DMS53 treated with DMSO at 0.1 percent for 48 hours (cell line): ENCODE measurements at regions not wholly inside any gene's neighbourhood (a gene's known extent, or its start where the extent isn't known, plus 50 kb on each side); places are given as distances from the start of the nearest gene placed in this dataset.

Experiments
- DNase-seq: peaks from one replicate; lab custom pipeline; 2025; ENCODE audit not compliant: unreplicated experiment; lab: John Stamatoyannopoulos, UW

DNA sequence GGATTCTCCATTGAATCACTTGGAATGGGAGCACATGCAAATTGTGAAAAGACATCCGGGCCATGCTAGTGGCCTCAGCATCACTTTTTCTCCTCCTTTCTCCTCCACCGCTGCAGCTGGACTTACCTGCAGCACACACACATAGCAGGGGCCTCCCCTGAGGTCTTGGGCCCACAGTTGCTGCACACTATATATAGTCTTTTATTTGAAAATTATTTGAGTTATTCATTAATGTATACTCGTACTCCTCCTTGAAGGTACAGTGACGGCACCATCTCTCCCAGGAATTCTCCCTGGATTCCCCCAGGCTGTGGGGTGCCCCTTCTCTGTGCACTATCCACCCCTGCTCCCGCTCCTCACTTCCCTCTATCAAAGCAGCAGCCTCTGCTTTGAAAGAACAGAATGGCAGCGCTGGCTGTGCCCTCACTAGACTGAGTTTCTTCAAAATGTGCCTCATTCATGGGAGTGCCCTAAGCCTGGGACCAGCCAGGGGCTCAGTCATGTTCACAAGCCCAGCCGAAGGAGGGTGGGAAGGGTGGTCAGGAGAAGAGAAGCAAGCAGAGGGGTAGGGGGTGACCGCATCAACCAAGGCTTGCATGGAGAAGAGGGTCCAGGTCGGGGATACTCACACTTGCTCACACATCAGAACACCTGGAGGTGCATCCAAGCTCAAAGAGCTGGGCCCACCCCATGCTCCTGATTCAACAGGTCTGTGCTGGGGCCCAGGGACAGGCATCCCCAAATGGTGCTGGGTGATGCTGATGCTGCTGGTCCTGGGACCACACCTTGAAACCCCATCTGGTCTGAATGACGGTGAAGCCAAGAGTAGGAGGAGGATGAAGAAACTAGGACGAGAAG, 156.2 kb upstream of the ZMIZ1 start:
- no peak for DNase-seq

DNA sequence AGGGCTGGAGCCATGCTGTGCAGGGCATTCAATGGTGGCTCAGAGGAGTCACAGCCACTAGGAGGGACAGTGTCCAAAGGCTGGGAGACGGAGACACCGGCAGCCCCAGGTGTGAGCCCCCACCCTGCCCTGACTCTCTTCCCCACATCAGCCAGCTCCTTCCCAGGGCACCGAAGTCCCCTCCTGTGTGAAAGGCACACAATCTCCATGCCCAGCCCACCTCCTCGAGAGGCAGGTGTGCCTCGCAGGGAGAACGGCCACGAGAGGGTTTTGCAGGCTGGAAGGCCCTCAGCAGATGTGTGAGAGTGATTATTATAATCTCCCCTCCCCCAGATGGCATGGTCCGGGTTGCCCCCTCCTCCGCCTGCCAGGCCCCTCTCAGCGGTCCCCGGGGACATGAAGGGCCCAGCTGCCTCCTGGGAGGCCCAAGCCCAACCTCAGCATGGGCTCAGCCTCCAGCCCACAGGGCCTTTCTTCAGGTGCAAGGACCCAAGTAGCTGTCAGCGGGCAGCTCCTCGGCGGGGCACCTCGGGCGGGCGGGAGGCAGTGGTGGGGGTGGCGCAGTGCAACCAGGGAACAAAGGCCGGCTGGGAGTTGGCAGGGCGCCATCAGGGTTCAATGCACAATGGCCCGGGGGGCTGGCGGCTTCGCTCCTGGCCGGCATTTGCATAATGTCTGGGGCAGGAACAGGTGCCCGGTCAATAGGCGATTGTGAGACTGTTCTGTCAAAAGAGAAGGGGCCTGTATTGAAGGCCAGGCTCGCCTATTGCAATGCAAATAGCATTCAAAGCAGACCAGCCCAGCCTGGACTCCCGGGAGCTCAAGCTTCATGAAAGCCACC, 155.3 kb upstream of the ZMIZ1 start:
- no peak for DNase-seq

DNA sequence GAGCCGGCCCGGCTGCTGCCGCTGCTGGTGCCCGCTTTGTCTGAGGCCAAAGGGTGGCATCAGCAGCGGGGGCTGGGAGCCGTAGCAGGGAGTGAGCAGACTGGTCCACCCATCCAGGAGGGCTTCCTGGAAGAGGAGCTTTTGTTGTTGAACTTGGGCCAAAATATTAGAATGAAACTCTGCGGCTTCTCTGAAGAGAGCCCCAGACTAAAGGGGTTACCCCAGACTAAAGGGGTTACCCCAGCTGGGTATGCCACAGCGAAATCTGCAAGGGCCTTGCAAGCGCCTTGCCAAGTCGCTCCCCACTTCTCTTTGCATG, 154.7 kb upstream of the ZMIZ1 start:
- DNase-seq: no peak

DNA sequence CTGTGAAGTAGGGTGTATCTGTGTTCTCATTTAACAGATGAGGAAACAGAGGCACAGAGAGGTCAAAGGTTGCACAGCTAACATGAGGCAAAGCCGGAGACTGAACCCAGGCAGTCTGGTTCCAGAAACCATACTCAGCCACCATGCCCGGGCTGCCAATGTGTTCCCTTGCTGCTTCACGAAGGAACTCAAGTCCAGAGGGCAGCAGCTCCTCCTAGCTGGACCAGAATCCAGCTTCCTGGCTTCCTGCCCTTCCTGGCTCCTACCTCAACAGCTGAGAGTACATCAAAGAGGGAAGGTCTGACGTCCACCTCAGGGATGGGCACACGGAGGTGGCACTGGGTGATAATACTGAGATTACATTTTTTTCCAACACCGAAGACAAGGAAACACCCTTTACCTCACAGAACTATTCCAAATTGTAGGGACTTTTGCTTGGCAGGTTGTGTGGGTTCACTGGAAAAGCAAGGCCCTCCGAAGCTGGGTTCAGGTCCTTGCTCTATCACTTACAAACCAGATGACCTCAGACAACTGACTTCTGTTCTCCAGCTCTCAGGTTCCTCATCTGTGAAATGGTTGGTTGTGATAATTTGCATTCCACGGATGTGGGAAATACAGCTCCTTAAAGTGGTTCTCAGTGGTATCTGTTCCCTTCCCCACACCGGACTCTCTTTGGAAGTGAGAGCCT, 154.1 kb upstream of the ZMIZ1 start:
- no peak for DNase-seq

DNA sequence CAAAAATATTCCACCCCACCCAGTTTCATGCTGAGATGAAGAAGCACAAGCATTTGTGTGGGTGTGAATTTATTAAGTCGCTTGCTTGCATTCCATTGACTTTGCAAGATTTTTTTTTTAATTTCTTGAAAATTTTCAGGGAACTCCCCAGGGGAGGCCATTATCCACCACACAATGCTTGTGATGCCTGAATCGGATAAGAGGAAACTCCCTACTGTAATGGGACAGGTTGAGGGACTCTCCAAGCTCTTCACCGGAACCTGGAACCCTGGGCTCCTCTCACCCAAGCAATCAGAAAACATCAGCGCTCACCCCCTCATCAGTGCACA, 153.6 kb upstream of the ZMIZ1 start:
- no peak for DNase-seq

DNA sequence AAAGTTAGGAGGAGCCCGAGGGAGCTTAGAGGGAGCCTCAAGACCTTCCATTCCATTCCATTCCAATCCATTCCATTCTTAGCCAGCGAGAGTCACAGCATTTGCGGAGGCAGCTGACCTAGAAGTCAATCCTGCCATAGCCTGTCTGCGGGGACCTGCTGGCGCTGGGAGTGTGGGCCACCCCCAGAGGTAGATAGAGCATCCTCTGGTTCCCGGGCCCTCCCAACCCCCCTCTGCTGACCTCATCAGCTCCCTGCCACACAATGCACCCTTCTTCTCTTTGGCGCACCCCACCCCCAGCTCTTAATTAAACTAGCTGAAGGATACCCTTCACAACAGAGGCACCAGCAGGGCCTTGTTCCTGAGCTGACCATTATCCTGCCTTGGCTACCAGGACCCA, 152.5 kb upstream of the ZMIZ1 start:
- DNase-seq: no peak

DNA sequence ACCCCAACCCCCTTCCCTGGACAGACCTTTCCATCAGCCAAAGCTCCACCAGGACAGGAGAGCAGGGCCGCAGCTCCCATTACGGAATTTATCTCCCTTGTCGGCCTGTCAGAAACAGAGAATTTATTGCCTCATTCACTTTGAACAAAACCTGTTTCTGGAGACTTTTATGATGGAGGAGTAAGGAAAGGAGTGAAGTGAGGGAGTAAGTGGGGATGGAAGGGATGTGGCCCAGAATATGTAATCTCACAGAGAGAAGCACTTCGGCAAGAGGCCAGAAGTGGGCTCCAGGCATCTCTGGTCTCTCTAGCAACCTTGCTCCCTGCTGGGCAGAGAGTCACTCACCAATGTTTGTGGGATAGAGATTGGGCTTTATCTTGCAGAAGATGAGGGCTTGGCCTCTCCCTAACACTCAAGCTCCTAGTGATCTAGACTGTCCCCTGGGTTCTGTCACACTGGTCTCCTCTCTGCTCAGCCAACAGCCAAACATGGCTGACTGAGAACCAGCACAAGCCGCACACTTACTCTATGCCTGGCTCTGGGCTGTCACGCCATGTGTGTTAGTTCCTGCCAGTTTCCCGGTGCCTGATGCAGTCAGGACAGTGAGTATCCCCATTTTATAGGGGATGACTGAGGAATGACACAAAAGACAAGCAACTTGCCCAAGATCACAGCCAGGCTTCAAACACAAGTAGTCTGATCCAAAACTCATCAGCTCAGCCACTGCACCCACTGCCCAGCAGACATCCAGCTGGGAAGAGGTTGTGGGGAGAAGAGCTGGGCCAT, 149.4 kb upstream of the ZMIZ1 start:
- no peak for DNase-seq

DNA sequence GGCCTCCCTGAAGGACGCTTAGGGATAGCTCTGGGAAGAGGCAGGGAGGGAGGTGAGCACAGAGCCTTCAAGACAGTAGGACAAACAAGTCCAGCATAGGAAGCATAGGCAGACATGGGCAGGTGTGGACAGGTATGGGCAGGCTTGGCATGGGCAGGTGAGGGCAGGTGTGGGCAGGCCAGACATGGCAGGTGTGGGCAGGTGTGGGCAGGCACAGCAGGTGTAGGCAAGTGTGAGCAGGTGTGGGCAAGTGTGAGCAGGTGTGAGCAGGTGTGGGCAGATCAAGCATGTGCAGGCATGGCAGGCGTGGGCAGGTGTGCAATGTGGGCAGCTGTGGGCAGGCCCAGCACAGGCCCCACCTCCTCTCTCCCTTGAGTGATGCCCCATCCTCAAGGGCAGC, 148.8 kb upstream of the ZMIZ1 start:
- peak; percentile 48 for DNase-seq

DNA sequence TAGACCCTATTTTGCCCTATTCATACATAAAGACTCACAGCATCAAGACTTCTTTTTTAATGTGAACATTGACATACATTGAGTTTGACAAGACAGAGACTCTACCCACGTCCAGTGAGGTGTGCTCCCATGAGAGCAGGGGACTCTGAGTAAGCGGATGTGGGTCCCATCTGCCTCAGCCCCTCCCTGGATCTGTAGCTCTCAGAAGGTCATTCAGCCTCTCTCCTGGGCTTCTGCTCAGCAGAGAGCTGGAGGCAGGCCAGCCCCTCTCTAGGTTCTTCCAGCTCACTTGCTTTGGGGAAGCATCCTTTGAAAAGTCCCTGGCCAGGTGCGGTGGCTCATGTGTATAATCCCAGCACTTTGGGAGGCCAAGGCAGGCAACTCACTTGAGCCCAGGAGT, 146.9 kb upstream of the ZMIZ1 start:
- no peak for DNase-seq

DNA sequence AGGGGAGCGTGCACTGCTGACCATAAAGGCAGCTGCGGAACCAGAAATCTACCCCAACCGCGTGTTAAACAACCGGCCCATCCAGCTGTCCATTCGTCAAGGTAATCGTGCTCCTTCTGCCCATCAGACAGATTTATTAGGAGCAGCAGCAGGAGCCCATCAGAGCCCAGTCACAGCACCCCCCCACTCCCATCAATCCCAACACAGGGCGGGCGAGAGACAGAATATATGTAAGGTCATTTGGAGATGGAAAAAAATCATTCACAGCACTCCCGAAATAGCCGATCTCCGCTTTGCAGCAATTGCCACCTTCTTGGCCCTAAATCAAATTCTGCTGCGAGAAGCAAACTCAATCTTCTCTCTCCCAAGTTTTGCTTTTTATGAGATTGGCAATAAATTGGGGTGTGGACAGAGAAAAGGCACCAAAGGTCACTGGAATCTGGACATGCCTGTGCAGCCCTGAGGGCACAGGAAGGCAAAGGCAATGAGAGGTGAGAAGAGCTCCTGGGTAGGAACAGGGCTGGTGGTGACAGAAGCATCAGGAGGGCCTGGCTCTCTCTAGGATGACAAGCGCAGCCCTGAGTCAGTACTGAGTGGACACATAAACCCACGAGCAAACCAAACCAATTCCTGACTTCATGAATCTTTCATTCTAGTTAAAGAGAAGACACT, 145.0 kb upstream of the ZMIZ1 start:
- DNase-seq: no peak

DNA sequence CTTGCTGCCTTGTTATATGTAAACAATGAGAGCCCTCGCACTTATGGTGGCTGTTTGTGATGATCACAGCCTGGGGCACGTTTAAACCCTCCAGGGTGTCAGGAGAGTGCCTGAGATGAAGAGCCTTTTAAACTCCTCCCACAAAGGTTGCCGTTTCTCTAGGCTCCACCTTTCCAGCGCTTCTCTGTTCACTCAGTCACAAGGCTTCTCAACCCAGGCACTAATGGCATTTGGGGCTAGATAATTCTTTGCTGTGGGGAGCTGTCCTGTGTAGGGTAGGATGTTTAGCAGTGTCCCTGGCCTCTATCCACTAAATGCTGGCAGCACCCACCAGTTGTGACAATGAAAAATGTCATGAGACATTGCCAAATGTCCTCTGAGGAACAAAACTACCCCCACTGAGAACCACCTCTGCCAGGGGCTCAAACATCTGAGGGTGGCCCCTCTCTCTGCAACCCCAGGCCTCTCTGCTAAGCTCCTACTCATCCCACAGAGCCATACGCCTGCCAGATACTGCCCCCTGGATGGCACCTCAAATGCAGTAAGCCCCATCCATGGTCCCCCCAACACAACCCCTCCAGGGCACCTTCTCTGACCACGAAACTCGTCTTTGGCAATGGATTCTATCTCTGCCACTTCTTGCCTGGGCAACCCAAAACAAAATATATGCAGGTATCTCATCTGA, 144.3 kb upstream of the ZMIZ1 start:
- no peak for DNase-seq

DNA sequence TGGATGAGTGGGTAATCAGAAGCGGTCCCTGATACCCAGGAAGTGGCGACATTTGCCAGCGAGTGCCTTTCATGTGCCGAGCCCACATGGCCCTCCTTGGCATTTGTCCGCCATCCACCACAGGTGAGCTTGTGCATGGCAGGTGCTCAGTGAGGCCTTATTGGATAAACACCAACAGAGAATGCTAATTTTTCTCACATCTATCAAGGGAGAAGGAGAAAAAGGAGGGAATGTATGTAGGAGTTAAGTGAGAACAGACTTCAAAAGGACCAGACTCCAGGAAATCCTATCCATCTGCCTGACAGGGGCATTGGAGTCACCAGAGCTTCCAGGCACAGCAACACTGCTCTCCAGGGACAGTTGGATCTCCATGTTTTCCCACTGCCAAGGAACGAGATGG, 143.5 kb upstream of the ZMIZ1 start:
- no peak for DNase-seq

DNA sequence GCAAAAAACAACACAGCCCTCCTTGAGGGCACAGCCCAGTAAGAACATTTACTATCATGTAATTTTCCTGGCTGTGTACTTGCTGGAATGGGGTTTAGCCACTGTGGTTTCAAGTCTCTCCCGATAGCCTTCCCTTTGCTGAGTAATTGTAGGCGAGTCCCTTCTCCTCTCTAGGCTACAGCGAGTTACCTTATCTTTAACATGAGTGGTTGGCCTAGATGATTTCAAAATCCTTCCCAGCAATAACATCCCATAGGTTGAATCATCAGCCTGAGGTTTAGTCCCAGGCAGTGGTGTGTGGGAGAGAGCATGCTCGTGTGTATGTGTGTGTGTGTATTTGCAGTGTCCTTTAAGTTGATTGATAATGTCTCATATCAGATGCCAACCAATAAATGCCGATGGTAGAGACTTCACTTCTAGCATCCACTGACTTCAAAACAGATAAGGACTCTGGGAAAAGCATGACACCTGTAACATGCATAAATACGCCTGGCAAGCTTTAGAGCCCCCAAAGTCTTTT, 142.9 kb upstream of the ZMIZ1 start:
- DNase-seq: no peak

DNA sequence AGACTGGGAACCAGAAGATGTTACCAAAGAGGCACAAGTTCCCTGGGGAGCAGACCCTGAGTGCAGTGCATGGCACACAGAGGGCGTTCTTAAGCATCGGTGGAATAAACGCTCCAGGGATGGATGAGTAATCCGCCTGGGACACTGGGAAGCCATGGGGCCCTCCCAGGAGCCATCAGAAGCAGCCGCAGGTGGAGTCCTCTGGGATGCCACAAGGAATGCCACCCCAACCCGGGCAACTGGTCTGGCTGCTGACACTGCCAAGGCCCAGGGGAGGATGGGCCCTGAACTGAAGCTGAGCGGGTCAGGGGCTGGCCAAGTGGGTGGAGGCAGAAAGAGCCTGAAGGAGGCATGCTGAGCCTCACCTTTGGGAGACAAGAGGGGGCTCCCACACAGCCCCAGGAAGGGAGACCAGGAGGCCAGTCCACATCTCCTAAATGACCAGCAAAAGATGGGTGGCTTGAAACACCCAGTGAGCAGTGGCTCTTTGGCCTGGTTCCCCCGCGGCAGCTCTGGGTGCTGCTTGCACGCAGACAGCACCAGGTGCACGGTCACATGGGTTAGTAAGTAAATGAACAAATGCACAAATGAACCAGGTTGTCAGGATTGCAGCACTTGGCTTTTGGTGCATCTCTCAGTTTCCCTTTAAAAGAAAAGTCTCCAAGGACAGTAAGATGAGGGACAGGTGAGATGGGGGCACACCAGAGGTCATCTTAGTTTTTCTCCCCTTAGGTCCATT, 141.3 kb upstream of the ZMIZ1 start:
- peak; percentile 64 for DNase-seq

DNA sequence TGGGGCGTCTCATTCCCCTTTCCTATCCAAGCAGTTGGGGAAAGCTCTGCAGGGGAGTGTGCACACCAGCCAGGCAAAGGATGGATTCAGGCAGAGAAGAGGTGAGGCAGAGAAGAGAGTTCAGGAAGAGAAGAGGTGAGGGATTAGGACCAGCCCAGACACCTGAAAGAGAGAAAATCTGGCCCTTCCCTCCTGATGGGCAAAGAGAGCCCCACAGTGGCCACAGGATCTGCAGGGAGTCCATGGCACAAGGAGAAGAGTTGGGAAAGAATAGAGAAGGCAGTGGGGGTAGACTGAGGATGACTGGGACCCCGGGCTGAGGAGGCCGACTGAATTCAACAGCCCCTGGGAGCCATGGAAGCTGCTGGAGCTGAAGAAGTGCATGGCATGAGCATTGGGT, 140.4 kb upstream of the ZMIZ1 start:
- DNase-seq: no peak

DNA sequence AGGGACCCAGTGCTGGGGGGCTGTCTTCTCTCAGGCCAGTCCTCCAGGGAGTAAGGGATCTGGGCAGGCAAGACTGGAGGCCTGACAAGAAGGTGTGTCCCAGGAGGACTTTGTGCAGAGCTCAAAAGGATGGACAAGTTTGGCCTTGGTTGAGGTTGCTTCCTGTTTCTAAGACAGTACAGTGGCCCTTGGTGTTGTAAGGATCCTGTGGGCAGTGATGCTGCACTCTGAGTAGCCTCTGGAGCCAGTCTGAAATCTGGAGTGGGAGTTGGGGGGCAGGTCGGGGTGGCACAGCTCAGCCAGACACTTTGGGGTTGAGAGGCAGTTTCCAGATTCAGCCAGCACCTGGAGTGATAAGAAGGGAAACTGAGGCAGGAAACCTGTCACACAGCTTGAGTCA, 139.2 kb upstream of the ZMIZ1 start:
- no peak for DNase-seq

DNA sequence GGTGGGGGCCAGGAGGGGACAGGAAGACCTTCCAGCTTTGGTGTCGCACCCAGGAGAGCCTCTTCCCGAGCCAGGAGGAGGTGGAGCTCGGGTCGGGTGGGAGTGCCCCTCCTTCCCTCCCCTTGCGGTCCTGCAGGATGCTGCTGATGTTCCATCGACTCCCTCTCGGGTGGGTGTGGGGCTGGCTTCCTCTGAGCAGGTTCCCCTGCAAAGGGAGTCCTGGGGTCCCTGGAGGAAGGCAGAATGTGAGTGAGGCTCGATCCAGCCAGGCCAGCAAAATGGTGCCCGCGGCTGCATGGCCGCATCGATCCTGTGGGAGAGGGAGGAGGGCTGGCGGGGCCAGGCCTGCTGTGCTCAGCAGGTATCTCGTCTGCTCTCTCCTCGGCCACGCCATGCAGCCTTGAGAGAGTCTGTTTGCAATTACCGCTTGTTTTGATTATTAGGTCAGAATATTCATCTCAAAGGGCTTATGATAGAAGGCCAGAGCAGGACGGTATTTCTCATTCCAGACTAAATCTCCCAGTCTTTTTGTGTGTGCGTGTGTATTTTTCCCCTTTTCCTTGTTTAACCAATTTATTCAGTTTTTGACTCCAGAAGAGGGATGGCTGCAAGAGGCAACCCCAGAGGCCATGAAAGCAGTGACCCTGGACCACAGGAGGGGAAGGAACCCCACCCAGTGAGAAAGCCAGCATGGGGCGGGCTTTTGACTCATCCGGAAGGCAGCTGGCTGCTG, 137.3 kb upstream of the ZMIZ1 start:
- DNase-seq: no peak

DNA sequence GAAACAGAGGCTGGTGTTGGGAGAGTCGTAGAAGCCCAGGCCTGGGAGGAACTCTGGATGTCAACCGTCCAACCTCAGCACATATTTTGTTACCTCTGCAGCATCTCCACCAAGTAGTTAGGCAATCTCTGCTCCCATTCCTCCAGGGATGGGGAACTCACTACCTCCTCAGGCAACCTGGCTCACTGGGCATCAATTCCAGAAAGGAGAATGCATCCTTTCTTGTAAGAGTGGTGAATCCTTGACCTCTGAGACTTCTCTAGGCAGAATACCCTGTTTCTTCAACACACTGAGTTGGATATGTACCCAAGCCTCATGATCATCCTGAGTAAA, 136.7 kb upstream of the ZMIZ1 start:
- no peak for DNase-seq

DNA sequence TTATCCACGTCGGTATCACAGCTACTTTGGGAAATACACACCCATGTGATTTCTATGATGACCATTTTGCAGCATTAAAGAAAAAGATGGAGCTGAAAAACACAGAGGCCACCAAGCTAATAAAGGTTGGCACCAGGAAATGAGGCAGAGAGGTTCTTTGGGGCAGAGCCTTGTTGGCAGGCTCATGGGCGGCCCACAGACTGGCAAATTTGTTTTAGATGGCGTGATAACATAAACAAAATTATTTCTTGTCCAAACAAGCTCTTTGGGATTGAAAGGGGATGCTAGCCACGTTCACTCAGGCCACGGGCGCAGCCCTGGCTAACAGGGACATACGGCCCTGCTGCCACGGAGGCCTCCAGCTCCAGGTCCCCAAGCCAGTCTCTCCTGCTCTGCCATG, 135.9 kb upstream of the ZMIZ1 start:
- no peak for DNase-seq
